Activated naive CD4-positive, alpha-beta T cell treated with anti-CD3 and anti-CD28 coated beads, Interleukin-2, amount 50 U/mL, for 72 hours (primary cell): ENCODE measurements at regions not wholly inside any gene's neighbourhood (a gene's known extent, or its start where the extent isn't known, plus 50 kb on each side); places are given as distances from the start of the nearest gene placed in this dataset.
"Not testable (repeated sequence)": the region's sequence is repeated elsewhere in the genome, so short reads cannot be mapped to it uniquely, and the experiment has no call there.

Source experiments
- ATAC-seq, 2 donors: fragments of 150-1000 bp; cut with Tn5 transposase; 2 replicates each; pipeline ENCODE4 v1.10.0; 2021; ENCODE audit warnings: mild to moderate bottlenecking in 2 of 2, moderate library complexity in 2 of 2
- DNase-seq, 2 donors: peaks; one replicate each; pipeline ENCODE4 v3.0.0; 2021 to 2022; ENCODE audit warnings: low spot score in 2 of 2
- H3K27ac Mint-ChIP-seq, 2 donors: one replicate each; pipeline ENCODE4 v1.8.0; 2022; ENCODE audit warnings: mild to moderate bottlenecking in 2 of 2, mixed read lengths in 2 of 2
- H3K36me3 Mint-ChIP-seq, 2 donors: one replicate each; pipeline ENCODE4 v1.8.0; 2022; ENCODE audit warnings: mixed read lengths in 2 of 2
- H3K9me3 Mint-ChIP-seq, 2 donors: one replicate each; pipeline ENCODE4 v1.8.0; 2022; ENCODE audit warnings: mixed read lengths in 2 of 2

DNA sequence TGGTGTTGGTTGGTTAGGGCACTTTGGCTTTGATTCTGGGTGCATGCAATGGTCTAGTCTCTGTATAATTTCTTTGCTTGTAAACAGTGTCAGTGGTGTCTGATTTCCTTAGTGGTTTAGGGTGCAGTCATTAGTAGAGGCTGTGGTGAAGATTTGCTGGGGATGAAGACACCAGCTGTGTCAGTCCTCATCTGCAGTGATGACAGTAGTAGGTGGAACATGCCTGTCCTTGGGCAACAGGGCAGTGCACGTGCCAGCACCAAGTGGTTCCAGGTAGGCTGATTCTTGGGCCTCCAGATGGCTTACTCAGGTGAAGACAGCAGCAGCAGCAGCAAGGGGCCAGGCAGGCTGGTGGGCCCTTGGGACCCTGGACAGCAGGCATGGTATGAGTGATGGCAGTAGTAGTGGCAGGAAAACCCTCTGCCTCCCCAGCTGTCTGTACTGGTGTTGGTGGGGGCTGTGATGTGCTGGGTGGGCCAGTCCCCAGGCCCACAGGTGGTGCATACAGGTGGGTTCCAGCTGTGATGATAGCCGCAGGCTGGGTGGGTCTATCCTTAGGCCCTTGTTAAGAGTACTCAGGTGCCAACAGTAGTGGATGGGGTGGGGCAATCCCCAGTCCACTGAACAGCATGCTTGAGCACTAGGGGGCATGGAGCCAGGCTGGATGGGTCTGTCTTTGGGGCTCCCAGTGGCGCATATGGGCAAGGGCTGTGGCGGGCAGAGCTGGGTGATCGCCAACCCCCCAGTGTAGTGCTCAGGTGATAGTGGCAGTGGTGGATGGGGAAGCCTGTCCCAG, 140.7 kb upstream of the THUMPD2 start:
- peak in 1 of 2 donors; percentile 25 for DNase-seq
- Mint-ChIP-seq H3K27ac (peak overlapping the region; percentile 46 to 78), H3K36me3 (no peaks in the 10 kb centered on the region), H3K9me3 (peaks cover 0 to 4% of the 10 kb centered on the region in 2 donors)
- peak; percentile 75 to 90 for ATAC-seq

GRCh38 chr2:39918886-39919285, 139.8 kb upstream of the THUMPD2 start:
- peak overlapping the region; percentile 46 to 82 for H3K27ac Mint-ChIP-seq
- peaks cover 0 to 4% of the 10 kb centered on the region in 2 donors for H3K9me3 Mint-ChIP-seq

GRCh38 chr2:39917371-39917770, 138.3 kb upstream of the THUMPD2 start:
- H3K36me3 Mint-ChIP-seq, ATAC-seq, H3K9me3 Mint-ChIP-seq, DNase-seq: not testable (repeated sequence)
- H3K27ac Mint-ChIP-seq, result peak overlapping the region in 1 of 2 donors; percentile 19

More at GRCh38 chr2:39918886-39919285, 139.8 kb upstream of the THUMPD2 start:
- ATAC-seq (no peak), DNase-seq (no peak)
- no peaks in the 10 kb centered on the region for H3K36me3 Mint-ChIP-seq

- ATAC-seq, result no peak
- Mint-ChIP-seq H3K9me3 (peaks cover 0 to 4% of the 10 kb centered on the region in 2 donors), H3K27ac (no peak overlapping the region), H3K36me3 (no peaks in the 10 kb centered on the region)
- DNase-seq, result no peak
These were observed 135.9 kb upstream of the THUMPD2 start for GRCh38 chr2:39914949-39915348.

GRCh38 chr2:39913648-39914461, 134.8 kb upstream of the THUMPD2 start:
- peak in 1 of 2 donors; percentile 6 for DNase-seq
- peaks cover 0 to 4% of the 10 kb centered on the region in 2 donors for H3K9me3 Mint-ChIP-seq
- no peaks in the 10 kb centered on the region for H3K36me3 Mint-ChIP-seq
- peak; percentile 53 to 74 for ATAC-seq
- H3K27ac Mint-ChIP-seq, result no peak overlapping the region

GRCh38 chr2:39902103-39902502, 123.0 kb upstream of the THUMPD2 start:
- H3K9me3 Mint-ChIP-seq, result peaks cover 0 to 3% of the 10 kb centered on the region in 2 donors
- DNase-seq (no peak), ATAC-seq (peak; percentile 83 to 95)
- H3K27ac Mint-ChIP-seq, result no peak overlapping the region
- no peaks in the 10 kb centered on the region for H3K36me3 Mint-ChIP-seq

- no peak for DNase-seq
- no peaks in the 10 kb centered on the region for H3K36me3 Mint-ChIP-seq
- ATAC-seq, result no peak
- peaks cover 0 to 3% of the 10 kb centered on the region in 2 donors for H3K9me3 Mint-ChIP-seq
- H3K27ac Mint-ChIP-seq, result no peak overlapping the region
These were observed 119.9 kb upstream of the THUMPD2 start for GRCh38 chr2:39898934-39899333.

DNA sequence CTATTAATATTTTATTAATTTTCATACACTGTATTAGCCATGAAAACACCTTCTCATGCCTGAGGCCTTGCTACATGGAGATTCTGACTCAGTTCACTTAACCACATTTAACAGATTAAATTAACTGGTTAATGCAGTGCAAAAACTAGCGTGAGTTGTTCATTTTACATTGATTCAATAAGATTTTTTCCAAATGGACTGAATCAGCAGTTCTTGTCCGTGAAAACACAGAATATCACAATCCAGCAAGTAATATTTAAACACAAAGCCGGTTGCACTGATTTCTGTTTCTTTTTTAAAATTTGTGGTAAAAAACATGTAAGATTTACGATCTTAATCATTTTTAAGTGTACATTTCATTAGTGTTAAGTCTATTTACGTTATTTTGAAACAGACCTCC, 118.2 kb upstream of the THUMPD2 start:
- H3K27ac Mint-ChIP-seq, result no peak overlapping the region
- H3K36me3 Mint-ChIP-seq, result no peaks in the 10 kb centered on the region
- no peak for ATAC-seq

DNA sequence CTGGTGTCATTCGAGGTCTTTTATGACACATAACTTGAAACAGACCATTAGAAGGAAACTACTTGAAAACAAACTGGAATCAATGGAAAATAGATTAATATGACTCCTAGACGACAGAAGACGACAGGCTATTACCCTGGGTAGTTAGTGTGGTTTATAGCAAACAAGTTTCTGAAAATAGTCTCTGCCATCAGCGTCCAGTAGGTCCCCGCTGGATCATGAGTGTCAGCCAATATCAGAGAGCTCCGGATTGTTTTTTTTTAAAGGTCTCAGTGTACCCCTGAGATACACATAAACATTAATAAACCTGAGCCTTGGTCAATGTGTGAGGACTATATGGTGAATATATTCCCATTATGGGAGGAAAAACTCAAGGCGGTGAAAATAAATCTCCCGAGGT, 115.0 kb upstream of the THUMPD2 start:
- no peak for ATAC-seq
- no peak for DNase-seq
- H3K9me3 Mint-ChIP-seq, result no peaks in the 10 kb centered on the region
- H3K27ac Mint-ChIP-seq, result no peak overlapping the region
- no peaks in the 10 kb centered on the region for H3K36me3 Mint-ChIP-seq

More for the DNA sequence above, 118.2 kb upstream of the THUMPD2 start:
- H3K9me3 Mint-ChIP-seq, result peaks cover 0 to 3% of the 10 kb centered on the region in 2 donors
- DNase-seq, result no peak

DNA sequence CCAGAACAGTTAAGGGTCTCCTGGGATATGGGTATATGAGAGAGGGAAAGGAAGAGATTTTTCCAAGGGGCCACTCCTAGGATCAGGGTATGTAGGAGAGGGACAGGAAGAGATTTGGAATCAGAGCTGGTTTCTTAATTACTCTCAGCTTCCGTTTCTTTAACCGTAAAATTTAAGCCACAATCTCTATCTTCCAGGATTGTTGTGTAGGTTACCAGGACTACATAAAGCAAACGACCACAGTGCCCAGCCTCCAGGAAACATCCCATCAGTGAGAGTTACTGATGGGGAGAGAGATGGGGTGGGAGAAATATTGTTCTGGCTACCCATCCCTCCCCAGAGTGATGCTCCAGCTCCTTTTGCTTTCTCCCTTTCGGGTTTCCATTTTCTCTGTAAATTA, 114.6 kb upstream of the THUMPD2 start:
- Mint-ChIP-seq H3K9me3 (no peaks in the 10 kb centered on the region), H3K27ac (no peak overlapping the region)
- ATAC-seq, result no peak

GRCh38 chr2:39881948-39882347, 102.9 kb upstream of the THUMPD2 start:
- no peak overlapping the region for H3K27ac Mint-ChIP-seq
- ATAC-seq (no peak), DNase-seq (no peak)
- peaks cover 8 to 12% of the 10 kb centered on the region in 2 donors for H3K9me3 Mint-ChIP-seq
- H3K36me3 Mint-ChIP-seq, result no peaks in the 10 kb centered on the region

More for the DNA sequence above, 114.6 kb upstream of the THUMPD2 start:
- no peaks in the 10 kb centered on the region for H3K36me3 Mint-ChIP-seq
- DNase-seq, result no peak

- no peaks in the 10 kb centered on the region for H3K36me3 Mint-ChIP-seq
- peaks cover 8 to 12% of the 10 kb centered on the region in 2 donors for H3K9me3 Mint-ChIP-seq
- ATAC-seq (no peak), DNase-seq (no peak)
- H3K27ac Mint-ChIP-seq, result no peak overlapping the region
These were observed 102.4 kb upstream of the THUMPD2 start for GRCh38 chr2:39881494-39881893.

DNA sequence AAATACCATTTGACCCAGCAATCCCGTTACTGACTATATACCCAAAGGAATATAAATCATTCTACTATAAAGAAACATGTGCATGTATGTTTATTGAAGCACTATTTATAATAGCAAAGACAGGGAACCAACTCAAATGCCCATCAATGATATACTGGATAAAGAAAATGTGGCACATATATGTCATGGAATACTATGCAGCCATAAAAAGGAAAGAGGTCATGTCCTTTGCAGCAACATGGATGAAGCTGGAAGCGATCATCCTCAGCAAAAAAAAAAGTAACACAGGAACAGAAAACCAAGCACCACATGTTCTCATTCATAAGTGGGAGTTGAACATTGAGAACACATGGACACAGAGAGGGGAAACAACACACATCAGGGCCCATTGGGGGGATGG, 99.9 kb upstream of the THUMPD2 start:
- DNase-seq, H3K27ac Mint-ChIP-seq, ATAC-seq, H3K36me3 Mint-ChIP-seq: not testable (repeated sequence)
- H3K9me3 Mint-ChIP-seq, result peaks cover 8 to 12% of the 10 kb centered on the region in 2 donors

GRCh38 chr2:39875914-39876267, 96.8 kb upstream of the THUMPD2 start:
- H3K9me3 Mint-ChIP-seq, result peaks cover 8 to 12% of the 10 kb centered on the region in 2 donors
- ATAC-seq (no peak), DNase-seq (no peak)
- no peaks in the 10 kb centered on the region for H3K36me3 Mint-ChIP-seq
- H3K27ac Mint-ChIP-seq, result no peak overlapping the region

DNA sequence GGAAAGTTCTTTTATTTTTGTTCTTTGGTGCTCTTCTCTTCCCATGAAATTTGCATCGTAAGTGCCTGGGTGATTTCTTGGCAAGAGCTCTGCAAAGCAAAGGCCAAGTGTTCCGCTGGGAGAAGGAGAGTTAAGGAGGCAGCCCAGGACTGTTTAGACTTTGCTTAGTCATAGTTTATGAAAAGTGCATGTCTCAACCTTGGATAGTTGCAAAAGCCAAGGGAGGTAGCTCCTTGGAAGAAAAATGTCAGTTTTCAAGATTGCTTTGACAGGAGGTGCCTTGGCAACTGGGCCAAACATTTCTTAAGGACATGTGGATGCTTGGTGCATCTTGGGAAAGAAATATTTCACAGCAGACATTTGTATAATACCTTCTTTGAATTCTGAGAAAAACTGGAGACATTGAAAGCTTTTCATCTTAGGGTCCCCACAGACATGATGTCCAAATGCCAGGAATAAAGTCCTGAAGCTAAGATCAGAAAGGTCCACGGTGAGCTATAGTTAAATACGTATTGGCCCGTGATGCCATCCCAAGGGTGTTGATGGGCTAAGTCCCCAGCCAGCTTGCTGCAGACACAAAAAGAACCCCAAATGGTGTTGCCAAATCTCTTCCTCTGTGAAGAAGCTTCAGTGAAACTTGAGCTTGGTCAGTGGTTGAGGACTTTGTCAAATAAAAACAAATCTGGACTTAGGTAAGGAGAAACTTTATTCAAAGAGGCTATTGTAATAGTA, 96.3 kb upstream of the THUMPD2 start:
- no peak for DNase-seq
- no peak for ATAC-seq
- Mint-ChIP-seq H3K27ac (no peak overlapping the region), H3K36me3 (no peaks in the 10 kb centered on the region), H3K9me3 (peaks cover 7 to 8% of the 10 kb centered on the region in 2 donors)

DNA sequence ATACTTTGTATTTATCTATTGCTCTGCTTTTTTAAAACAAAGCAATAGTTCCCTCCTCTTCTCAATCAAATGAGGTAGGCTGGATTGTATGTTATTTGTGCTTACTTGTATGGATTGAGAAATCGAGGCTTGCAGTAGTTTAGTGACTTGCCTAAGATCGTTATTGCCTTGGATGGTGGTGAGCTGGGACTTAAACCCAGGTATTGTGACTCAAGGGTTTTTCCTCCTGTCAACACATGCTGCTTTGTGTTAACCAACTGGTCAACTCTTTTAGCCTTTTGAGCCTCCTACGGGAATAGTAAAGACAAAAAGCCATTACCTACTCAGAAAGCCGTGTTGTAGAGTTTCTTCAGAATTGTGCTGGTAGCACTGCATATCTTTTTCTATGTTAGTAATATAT, 95.2 kb upstream of the THUMPD2 start:
- Mint-ChIP-seq H3K27ac (no peak overlapping the region), H3K36me3 (no peaks in the 10 kb centered on the region), H3K9me3 (peaks cover 3 to 8% of the 10 kb centered on the region in 2 donors)
- DNase-seq, result no peak
- ATAC-seq, result no peak

DNA sequence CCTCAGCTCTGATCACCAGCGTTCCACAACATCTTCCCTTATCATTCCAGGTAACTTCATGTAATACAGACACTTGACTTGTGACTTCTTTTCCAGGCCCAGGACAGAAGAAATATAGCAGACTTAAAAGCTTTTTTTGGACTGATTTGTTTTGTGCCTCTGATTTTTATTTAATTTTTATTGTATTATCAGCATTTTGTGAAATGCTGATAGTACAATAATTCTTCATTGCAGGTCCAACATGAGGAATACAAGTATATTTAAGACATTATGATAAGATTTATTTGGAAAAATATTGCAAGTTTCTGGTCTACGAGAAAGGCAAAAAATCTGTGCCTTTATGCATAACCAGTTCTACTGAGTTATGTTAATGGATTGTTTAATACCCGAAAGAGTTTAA, 94.5 kb upstream of the THUMPD2 start:
- no peak for DNase-seq
- Mint-ChIP-seq H3K27ac (no peak overlapping the region), H3K9me3 (peaks cover 0 to 5% of the 10 kb centered on the region in 2 donors), H3K36me3 (no peaks in the 10 kb centered on the region)
- no peak for ATAC-seq
